ENCODE measurements at regions not wholly inside any gene's neighbourhood (a gene's known extent, or its start where the extent isn't known, plus 50 kb on each side); places are given as distances from the start of the nearest gene placed in this dataset.

DNA sequence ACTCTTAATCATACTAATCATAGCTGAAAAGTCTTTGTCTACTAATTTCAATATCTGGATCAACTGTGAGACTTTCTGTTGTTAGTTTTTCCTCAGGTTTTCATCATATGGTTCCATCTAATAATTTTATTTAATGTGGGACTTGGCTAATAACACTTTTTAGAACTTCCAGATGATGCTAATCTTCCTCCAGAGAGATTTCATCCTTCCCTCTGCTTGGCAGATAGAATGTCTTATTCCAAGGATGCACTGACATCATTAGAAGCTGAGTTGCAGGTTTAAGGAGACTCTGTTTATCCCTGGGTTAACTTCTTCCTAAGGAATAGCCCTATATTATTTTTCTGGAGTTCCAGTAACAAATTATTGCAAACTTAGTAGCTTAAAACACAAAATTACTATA is 325.6 kb downstream of the COG6 start:
- no peak for DNase-seq

DNA sequence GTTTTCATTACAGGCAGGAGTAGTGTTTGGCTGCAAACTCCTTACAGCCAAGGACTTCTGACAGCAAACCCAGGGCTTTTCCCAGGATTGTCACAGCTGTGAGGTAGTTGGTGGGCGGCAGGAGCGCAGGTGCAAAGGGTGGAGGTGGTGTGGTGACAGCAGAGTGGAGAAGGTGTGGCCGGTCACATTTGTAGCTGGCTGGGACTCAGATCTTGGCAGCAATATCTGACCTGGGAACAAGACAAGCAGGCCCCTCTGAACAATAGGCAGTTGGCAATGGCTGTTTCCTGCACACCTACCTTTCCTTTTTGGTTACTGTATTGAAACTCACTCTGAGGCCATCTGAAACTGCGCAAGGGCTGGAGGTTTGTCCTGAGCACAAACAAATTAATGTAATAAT is 327.3 kb downstream of the COG6 start:
- no peak for DNase-seq

DNA sequence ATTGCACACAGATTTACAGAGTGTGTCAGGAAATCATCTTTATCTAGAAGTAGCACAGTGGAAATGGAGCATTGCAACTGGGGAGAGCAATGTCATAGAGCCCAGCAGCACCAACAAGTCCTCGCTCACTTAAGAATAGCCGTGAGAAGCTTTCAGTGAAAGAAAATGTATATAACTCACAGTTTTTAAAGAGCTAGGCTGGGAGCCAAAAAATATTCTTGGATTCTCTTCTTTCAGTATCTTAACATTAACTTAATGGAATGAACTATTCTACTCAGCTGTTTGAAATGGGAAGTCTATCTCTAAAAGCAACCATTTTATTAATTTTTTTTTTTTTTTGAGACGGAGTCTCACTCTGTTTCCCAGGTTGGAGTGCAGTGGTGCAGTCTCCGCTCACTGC is 329.6 kb downstream of the COG6 start:
- no peak for DNase-seq

DNA sequence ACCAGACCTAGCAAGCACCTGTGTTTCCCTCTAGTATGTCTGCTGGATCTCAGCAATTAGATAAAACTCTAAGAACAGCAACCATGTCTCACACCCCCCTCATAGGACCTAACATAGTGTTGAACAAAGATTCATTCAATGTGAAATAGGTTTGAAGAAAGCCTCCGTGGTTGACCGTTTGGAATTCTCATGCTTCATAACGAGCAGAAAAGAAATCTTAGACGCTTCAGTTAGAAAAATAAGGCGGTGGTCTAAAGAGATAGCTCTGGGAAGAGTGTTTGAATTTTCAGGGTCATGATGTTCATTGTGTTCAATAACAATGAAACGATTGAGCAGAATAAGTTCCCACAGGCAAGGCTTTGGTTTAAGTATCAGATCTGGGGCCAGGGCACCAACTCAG is 332.9 kb downstream of the COG6 start:
- DNase-seq: no peak

DNA sequence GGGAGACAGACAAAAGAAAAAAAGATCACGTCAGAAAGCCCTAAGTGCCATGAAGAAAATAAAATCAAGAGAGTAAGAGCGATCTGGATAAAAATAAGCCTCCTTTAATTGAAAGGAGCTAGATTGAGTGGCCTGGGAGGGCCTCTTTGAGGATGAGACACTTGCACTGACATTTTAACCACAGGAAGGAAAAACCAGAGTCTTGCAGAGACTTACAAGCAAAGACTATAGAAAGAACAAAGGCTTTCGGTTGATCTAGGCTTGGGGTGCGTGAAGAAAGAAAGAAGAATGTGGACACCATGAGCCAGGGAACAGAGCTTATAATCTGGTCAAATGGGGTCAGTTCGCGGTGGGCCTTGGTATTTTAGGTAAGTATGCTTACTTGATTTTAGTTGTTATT is 342.7 kb downstream of the COG6 start:
- no peak for DNase-seq

DNA sequence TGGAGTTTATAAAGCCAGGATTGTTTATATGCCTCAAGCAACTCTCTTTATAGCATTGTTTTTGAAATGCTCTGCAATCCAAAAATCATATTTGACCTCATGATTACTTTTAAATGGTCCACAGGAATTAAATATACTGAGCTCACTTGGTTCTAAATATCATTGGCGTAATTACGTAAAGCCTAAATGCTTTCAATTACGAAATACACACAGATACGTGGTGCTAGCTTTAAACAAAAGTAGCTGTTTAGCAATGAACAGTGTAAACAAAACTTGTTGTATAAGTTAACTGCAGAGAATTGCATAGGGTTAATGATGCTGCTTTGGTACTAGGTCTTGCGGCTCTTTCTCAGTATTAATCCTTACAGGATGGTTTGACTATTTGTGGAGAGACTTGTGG is 346.6 kb downstream of the COG6 start:
- no peak for DNase-seq

DNA sequence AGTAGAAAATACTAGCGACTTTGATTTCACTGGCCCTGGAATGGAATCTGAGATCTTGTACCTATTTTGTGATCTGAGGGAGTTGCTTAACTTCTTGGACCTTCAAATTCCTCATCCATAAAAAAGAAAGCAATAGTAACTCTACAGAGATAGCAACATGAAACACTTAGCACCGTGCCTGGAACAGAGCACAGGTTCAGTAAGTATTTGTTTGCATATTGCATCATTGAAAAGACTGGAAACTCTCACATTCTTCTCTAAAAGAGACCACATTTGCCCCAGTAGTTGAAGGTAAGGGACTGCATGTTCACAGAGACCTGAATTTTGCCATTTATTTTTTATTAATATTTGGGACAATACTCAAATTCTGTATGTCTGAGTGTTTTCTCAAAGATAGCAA is 358.1 kb downstream of the COG6 start:
- no peak for DNase-seq

DNA sequence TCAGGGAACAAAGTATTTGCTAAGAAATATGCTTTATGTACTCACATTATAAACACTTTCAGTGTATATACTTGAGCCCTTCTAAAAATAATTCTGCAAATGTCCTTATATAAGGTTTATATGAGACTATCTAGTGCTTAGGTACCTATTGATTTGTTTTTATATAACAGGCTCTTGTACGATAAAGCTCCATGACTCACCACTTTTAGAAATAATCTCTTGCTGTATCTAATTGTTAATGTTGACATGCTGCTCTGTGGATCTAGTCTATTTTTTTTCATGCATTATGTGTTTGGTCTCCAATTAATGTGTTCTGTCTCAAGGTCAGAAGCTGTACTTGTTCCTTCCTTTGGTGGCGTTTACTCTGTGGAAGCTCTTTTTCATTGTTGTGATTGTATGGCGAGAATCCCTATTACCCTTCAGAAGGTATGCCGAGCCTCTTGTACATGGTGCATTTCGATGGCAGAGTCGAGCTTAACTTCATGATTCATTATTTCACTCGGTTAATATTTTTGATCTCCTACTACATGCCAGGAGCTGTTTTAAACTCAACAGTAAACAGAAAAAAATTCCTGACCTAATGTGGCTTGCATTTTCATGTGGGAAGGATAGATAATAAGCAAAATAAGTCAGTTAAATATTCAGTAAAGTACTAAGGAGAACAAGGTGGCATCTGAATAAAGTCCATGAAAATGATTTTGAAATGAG is 361.6 kb downstream of the COG6 start:
- no peak for DNase-seq

DNA sequence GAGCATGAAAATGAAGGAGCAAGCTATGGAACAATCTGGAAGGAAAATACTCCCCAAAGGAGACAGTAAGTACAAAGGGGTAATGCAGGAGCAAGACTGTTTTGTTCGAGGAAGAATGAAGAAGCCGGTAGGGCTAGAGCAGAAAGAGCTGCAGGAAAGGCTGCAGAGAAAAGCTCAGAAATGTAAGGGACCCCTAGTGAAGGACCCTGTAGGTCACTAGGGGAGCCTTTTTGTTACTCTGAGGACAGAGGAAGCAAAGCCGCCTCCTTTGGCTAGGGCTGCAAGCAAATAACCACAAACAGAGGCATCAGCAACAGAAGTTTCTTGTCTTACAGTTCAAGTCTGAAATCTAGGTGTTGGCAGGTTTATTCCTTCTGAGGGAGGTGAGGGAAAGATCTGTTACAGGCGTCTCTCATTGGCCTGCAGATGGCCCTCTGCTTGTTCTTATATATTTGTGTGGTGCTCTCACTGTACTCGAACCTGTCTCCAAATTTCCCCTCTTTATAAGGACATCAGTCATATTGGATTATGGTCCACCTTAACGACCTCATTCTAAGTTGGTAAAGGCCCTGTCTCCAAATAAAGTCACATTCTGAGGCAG is 362.3 kb downstream of the COG6 start:
- no peak for DNase-seq

DNA sequence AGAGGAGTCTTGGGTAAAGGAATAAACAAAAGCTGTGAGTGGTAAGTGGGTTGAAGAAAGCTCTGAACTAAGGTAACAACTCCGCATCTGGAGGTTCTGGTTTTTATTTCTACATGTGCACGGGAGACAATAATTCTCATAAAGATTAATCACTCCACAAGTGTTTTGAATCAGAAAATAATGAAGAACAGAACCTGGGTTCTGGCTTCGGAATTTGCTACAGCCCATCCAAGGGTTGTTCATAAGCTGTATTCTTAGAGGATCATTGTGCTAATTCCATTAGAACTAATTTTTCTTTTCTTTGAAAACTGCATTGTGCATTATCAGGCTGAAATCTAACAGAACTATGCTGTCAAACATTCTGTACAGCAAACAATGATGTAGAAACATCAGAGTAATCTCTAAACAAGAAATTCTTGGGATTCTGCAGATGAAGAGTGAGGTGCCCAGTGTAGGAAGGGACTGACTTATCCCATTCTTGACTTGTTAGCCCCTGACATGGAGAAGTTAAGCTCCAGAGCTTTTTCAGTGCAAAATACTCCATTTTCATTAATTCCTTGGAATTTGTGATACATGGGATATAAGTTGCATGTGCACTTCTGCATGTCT is 368.2 kb downstream of the COG6 start:
- no peak for DNase-seq

DNA sequence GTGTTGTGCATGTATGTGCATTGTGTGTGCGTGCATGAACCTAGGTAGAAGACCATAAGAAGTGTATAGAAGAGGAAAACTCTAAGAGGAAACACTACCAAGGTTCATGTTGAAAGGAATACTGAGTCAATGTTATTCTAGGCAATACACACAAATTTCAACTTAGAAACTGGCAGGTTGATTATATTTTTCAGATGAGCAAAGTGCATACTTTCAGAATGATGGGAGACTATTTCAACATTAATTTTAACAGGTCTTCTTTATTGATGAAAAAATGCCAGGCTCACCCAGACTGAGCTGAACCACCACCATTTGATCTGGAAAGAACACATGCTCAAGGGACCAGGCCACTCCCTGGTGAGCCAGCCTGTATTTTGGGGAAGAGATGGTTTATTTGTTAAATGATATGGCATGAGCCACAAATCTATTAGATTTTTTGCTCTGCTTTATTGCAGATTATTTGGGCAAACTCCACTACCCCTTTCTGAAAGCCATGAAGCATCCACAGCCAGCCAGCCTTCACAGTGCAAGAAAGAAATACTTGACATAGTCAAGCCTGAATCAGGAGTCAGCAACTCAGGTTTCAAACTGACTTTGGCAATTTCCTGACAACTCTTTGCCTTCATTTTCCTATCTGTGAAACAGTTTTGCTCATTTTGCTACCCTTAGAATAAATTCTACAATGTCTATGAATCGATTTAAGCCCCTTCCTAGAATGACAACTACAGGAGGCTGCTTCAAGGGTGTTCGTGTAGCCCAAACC is 368.9 kb downstream of the COG6 start:
- DNase-seq: no peak

DNA sequence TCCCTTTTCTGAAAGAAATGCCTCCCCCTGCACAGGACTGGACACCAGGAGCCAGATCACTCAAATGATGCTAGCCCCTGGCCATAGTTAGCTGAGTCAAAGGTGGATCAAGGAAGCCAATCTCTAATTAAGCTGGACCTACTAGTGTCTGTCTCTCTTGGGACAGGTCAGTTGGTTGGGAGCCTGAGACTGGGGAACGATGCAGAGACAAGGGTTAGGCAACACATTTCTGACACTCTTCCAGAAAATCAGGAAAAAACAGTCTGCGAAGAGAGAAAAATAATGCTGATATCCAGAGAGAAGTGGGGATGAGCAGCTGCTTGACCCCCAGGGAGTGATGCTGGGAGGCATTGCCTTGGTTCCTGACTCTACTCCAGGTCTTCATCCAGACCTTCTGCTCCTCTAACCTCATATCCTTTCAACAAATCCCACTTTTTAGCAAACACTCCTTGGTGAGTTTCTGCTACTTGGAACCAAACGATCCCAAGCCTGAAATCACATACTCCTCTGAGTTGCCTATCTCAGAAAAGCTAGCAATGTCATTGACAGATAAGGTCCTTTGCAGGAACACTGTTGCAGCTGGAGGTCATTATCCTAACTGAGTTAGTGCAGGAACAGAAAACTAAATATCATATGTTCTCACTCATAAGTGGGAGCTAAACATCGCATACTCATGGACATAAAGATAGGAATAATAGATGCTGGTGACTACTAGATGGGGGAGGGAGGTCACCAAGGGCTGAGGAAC is 369.7 kb downstream of the COG6 start:
- DNase-seq: no peak

DNA sequence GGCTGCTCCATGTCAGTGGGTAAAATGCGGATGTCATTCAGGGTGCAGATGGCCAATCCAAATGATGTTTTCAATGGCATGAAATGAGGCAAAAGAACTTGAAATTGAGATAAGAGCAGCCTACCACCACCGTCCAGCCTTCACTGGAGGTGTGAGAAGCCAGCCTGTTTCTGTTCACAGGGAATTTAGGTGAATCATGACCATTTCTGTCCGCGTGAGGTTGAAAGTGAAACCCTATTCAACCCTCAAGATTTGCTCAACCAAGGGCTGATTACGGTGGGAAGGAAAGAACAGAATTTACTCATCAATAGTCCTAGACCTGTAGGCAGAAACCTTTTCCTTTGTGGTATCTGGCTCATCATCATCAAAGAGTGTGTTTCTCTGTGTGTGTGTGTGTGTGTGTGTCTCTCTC is 370.7 kb downstream of the COG6 start:
- peak; percentile 79 for DNase-seq

DNA sequence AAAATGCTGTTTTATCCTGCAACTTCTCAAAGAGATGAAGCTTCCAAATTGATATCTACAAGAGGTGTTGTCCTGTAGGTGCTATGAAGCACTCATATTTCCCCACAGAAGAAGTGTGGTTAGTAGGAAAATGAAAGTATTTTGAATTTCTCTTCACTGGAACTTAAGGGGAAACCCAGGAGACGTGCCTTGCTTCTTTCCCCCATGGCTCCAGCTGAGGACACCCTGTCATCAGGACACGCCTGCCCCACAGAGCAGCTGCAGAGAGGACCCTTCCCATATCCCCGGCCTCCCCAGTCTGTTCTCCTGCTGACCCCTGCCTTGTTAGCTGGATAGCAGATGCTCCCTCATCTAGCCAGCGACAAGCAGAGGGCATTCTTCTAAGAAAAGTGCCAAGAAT is 371.3 kb downstream of the COG6 start:
- peak; percentile 83 for DNase-seq

DNA sequence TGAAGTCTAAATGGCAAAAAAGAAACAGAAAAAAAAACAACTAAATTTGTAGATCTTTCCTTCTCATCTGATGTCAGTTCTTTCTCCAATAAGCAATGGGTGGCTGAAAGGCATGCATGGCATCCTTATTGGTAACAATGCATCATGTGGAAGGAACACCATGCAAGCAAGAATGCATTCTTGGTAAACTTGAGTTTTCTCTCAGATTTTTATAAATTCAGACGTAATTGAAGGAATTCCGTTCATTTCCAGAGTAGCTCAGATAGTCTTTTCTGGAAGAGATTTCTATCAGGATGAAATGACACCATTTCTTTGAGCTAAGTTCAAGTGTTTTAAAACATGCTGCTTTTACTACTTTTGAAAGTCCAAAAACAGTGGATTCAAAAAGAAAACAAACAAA is 373.0 kb downstream of the COG6 start:
- no peak for DNase-seq

DNA sequence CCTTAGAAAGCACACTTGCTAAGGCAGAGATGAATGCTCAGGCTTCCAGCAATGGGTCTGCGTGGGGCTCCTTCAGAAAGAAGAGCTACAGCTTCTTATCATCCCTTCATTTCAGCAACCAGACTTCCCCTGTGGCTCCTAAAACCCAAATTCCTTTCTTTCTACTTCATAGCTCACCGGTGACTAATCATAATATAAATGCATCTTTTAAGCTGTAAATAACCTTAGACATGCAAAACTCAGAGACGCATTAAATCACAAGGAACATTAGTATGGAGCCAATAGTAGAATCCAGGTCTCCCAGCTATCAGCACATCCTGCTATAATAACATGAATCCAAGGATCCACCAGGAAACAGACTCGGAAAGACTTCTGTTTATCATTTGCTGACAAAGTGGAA is 375.6 kb downstream of the COG6 start:
- DNase-seq: no peak

DNA sequence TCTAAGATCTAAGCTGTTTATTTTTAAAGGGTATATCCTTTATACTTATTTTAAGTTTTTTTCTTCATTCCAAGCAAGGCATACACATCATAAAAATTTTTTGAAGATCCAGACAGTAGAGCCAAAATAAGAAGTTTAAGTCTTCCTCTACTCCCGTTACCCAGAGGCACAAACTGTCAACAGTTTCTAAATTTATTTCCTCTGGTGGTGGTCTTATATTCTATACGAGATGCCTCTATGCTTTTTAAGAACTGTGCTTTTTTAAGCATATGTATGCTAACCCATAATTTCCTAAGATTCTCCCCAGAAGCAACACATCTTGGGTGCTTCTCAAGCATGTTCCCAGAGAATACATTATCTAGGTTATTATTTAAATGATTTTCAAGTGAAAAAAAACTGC is 383.6 kb downstream of the COG6 start:
- no peak for DNase-seq

DNA sequence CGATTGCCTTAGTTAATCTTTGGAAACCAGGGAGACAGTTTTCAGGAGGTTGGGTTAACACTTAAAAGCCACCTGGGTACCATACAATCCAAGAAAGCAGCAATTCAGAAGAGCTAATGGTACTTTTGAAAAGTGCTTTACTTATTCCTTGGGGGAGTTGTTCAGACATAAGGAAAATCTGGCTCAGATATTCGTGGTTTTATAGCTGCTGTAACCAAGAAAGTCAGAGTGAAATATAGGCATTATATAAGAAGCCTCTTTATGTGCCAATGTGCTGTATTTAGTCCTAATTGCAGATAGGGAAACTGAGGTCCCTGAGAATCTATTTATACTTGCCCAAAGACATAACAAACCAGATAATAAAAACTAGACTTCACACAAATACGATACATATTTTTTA is 387.5 kb downstream of the COG6 start:
- DNase-seq: no peak

DNA sequence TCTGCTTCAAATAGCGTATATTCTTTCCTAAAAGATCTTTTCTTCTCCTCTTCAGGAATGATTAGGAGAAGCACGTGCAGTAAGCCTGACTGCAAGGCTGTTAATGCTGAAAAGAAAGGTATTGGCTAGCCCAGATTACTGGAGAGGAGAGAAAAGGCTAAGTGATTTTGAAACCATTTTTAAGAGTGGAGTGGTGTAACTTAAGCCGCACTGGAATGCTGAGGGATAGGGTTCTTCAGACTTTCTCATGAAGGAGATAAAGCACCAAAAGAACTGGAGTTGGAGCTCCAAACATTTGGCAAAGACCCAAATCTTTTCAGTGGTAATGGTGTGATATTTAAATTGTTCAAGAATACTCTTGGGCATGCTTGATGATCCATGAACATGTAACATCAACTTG is 388.3 kb downstream of the COG6 start:
- no peak for DNase-seq

DNA sequence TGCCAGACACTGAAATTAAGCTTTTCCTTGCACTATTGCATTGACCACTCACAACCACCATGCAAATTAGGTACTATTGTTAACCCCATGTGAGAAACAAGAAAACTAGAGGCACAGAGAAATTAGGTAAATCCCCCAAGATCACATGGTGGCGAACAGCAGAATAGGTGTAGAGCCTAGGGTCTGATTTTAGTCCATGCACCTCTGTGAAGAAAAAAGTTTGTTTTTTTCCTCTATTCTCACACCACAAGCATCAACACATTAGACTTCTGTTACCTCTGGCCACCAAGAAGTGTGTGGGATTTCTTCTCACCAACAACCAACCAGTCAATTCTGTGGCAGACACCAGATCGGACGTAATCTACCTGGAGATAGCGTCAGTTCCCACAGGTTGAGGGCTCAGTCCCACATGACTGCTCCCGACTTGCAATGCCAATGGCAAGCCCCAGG is 391.9 kb downstream of the COG6 start:
- no peak for DNase-seq

DNA sequence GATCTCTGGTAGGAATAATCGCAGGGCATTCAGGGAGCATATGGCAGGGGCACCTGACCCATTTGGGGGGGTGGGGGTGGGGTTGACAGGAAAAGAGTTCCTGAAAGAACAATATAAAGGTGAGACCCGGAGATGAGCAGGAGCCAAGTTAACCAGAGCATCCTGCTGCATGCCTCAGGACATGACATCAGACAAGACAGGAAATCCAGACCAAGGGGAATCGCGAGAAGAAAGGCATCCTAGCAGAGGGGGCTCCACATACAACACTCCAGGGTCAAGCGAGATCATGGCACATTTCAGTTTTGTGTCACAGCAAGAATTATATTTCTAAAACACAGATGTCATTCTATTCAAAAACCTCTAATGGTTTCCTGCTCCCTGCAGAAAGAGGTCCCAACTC is 393.1 kb downstream of the COG6 start:
- no peak for DNase-seq

DNA sequence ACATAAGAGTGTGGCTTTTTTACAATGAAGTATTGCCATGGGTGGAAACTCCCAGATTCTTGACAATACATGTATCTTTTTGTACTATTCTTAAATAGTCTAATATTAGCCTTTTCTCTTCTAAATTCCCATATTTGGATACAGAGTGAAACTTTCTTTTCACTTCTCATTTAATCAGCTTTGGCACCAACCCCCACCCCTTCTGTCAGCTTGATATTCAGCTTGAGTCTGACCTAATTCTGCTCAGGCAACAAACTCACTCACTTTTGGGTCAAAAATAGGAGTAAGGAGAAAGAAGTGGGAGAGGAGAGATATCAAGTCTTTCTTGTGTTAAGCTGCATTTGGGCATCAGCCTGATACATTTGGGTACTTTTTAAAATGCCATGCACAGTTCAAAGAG is 397.5 kb downstream of the COG6 start:
- no peak for DNase-seq

DNA sequence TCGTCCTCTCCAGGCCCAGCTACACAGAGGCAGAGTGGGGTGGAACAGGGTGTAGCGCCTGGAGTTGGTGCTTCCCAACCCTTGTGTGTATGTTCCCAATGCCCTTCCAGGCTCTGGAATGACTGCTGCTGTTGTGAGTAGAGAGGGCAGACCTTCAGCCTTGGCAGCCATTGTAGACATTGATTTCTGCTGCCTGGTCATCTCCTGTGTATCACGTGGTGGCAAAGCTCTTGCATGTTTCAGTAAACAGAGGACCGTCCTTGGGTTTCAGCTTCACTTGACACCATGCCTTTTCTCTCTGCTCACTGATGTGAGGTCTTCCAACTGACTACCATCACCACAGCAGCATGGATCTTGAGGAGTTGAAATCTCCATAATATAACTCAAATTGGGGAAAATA is 397.9 kb downstream of the COG6 start:
- DNase-seq: no peak
